Sciatic nerve (tissue), 2 donors: ENCODE measurements at regions not wholly inside any gene's neighbourhood (a gene's known extent, or its start where the extent isn't known, plus 50 kb on each side); places are given as distances from the start of the nearest gene placed in this dataset.

Experiments used
- ATAC-seq: fragments of 200-7000 bp; cut with Tn5 transposase; one replicate; pipeline ENCODE4 v1.9.1; 2020; ENCODE audit warnings: mild to moderate bottlenecking, moderate library complexity
- DNase-seq: peaks from one replicate; pipeline ENCODE4 v3.0.0-alpha.2; 2020; ENCODE audit warnings: low spot score
- intact Hi-C: fragments of 100-400 bp; cut with DNase I; formaldehyde crosslinking; loops from one replicate; pipeline ENCODE4 v1.14.2; 2022
- donor health status: DM: no; HTN: no; CAD: no.
- donor health status: DM: no; HTN: no; CAD: no.

DNA sequence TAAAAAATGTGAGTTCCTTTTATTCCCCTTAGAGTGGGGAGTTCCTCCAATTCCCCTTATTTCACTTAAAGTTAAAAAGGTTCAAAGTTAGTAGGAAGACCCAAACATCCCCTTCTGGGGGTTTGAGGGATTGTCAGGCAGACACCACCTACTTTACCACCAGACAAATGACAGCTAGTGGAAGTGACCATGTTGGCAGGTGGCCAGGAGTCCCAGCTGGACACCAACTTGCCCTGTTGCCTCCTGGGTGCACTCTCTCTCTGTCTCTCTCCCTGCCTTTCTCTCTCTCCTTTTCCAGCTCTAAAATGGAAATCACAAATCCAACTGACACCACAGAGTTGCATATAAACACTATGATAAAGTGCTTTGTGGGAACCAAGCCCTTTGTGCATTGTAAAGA lies 307.7 kb upstream of the TLE4 start:
- ATAC-seq: no peak
- no peak for DNase-seq
- intact Hi-C loops: no loop called here

DNA sequence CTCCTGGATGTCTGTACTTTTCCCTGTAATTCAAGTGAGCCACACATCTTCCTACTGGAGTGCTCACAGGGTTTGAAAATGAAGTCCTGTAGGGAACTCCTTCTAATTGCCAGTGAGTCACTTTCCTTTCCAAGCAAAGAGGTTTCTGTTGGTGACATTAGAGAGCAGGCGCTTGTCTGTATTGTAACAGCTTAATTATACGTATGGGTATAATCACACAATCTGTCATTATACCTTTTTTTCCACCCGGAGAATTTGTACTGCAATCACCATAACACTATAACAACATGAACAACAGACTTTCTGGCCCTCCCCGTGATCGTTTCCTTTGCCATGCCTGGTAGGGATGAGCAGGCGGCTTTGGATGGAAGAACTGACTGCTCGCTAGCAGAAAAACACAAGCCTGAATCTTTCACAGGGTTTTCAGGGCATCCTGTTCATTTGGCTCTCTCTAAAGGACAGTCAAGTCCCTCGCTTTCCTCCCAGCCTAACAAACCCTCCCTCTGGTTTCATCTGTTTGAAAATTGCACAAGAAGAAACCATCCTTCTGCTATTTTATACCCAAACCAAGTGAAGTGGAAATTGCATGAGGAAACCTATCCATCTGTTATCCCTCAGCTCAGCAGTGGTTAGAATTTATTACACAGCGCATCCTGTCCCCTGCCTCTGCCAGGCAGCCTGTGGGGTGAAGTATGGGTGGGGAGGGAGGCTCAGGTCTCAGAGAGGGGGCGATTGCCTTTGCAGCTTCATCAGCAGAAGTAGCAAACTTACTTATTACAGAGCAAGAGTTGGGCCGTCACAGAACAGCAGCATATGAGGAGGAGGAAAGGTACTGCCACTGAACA lies 307.0 kb upstream of the TLE4 start:
- intact Hi-C loops: no loop called here
- no peak for DNase-seq
- ATAC-seq: no peak

DNA sequence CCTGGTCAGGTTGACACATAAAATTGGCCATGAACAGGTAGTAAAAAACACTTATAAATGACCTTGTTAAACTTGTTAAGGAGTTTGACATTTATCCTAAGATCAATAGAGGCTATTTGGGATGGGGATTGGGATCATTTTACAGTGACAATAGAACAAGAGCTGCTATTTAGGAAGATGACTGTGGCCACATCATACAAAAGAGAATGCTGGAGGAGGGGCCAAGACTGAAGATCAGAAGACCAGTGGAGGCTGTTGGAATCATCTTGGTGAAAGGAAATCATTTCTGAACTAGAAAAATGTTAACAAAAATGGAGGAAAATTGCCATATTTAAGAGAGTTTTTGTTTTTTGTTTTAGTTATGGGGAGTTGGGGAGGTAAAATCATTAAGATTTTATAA lies 304.8 kb upstream of the TLE4 start:
- DNase-seq: no peak
- ATAC-seq: no peak
- intact Hi-C loops: no loop called here

DNA sequence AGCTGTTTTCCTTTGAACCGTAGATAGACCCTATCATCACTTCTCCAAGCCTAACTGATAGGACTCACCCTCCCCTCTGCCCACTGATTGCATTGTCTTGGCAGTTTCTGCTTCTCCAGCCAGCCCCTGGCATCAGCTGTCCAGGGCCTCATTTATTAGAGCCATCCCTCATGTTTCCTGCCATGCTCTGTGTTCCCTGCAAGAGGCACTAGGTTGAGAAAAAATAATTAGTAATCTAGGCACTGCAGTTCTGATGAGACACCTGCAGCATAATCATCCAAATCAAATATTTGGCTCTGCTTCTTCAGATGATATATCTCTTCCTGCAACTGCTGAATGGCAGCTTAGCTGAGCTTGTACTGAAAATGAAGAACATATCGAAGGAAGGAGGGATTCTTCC lies 303.0 kb upstream of the TLE4 start:
- intact Hi-C loops: no loop called here
- DNase-seq: no peak
- no peak for ATAC-seq

DNA sequence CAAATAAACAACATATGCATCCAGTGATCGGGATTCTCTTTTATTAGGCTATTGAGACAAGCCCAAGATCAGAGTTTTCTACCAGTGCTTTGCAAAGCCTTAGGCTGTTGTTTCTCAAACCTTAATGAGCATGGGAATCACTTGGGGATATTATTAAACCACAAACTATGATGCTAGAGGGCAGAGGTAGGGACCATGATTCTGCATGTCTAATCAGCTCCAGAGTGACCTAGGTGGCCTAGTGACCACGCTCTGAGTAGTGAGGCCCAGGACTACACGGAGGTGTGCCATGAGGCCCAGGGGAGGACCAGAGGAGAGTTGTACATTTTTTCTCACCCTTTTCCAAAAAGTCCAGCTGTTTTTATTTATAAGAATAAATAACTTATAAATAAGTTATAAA lies 298.5 kb upstream of the TLE4 start:
- no peak for DNase-seq
- ATAC-seq: no peak
- intact Hi-C loops: no loop called here

DNA sequence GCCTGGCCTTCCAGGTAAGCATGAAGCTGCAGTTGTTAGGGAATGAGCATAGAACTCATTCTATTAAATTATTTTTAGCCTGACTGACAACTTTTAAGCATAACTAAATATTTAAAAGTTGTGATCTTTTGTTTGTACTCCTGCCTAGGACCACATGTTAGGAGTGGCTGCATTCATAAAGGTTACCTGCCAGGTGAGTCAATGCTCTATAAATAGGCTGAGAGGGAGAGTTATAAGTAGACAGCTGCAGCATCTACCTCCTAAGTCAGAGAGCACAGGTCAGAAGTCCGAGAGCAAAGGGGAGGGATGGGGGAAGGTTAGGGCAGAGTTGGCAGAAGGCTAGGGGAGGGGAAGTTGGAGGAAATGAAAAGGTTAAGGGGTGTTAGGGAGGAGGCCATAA lies 292.4 kb upstream of the TLE4 start:
- intact Hi-C loops: no loop called here

GRCh38 chr9:79280691-79281090 lies 291.1 kb upstream of the TLE4 start:
- ATAC-seq (no peak), DNase-seq (no peak)
- intact Hi-C loops: no loop called here

More for the DNA sequence above, 292.4 kb upstream of the TLE4 start:
- DNase-seq (no peak), ATAC-seq (no peak)

DNA sequence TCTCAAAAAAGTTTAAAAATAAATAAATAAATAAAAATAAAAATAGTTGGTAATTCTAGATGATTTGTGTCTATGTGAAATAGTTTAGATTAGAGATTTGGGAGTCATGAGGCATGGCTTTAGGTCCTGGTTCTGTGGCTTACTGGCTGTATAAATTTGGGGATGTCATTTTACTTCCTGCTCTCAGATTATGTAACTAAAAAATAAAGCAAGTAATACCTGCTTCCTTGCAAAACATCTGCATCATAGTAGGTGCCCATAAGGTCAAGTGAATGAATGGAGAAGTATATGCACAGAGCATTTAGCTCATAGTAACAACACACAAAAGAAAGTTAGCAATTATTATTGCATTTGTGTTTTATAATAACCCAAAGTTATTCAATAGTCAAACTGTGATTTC lies 287.7 kb upstream of the TLE4 start:
- no peak for ATAC-seq
- no peak for DNase-seq
- intact Hi-C loops: no loop called here

- ATAC-seq (no peak), DNase-seq (no peak)
- intact Hi-C loops: no loop called here
Measured at GRCh38 chr9:79286992-79287707, 284.6 kb upstream of the TLE4 start.

DNA sequence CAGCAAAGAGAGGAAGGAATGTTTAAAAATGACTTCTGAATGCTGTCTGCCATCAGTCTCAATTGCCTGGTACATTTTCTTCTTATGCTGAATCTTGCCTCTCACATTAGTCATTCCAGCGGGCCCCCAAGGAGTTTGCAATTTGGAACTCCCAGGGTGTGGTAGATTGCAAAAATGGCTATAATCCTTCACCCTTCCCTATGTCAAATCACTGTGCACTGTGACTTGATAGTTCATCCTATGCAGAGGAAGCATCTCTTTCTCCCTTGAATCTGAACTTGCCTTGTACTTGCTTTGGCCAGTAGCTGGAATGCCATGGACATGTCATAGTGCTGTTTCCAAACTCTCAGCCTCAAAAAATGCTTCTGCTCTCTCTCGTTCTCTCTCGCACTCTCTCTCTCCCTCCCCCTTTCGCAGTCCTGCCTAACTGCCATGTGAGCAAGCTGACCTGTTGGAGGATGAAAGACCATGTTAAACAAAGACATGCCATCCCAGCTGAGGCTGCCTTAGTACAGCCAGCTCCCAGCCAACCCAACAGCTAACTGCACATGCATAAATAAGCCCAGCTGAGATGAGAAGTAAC lies 284.0 kb upstream of the TLE4 start:
- no peak for DNase-seq
- intact Hi-C loops: no loop called here
- ATAC-seq: no peak

DNA sequence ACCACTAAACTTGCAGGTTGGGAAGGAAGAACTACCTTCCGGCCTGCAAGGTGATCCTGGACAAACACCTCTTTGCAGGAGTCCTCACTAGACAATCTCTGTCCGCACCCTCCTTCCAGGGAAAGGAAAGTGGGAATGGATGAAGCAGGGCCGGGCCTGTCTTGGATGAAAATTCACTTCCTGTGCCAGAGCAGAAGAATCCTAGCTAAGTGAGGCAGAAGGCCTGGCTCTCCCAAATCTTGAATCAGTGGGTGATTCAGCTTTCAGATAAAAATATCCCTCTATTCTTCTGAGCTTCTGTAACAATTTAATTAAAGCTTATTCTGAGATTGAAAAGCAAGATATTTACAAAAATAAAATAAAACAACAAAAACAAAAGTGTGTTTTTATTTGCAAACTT lies 281.9 kb upstream of the TLE4 start:
- ATAC-seq (no peak), DNase-seq (no peak)
- intact Hi-C loops: no loop called here

DNA sequence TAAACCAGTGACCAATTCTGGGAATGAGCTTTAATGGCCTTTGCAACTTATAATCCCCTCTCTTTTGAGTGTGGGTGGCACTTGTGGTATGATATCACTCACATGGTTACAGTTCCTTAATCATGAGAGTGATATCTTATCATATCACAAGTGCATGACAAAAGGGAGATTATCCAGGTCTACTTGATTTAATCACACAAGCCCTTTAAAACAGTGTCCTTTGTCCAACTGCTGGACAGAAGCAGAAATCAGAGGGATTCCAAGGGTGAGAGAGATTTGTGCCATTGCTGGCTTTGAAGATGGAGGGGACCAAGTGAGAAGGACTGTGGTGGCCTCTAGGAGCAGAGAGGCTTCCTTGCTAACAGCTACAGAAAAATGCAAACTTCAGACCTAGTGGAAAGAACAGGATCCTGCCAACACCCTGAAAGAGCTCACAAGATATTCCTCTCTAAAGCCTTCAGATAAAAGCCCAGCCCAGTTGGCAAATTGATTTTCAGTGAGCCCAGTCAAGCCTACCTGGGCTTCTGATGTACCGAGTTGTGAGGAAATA lies 279.0 kb upstream of the TLE4 start:
- no peak for DNase-seq
- intact Hi-C loops: no loop called here
- ATAC-seq: no peak

DNA sequence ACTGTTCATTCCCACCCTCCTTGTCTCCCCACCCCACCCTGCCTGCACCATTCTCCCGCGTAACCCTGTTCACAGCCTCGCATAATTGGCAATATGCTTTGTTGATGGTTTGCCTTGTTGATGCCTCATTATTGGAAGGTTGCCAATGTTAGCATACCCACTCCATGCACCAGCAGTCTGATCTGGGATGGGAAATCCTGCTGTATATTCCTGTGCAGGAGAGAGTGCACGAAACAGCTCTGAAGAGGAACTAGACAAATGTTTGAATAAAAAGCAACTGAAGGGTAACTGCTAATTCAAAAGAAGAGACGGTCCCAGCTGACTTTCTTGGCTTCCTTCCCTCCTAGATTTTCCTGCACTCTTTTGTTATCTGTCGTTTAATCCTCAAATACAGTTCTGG lies 271.7 kb upstream of the TLE4 start:
- no peak for ATAC-seq
- intact Hi-C loops: no loop called here
- no peak for DNase-seq

DNA sequence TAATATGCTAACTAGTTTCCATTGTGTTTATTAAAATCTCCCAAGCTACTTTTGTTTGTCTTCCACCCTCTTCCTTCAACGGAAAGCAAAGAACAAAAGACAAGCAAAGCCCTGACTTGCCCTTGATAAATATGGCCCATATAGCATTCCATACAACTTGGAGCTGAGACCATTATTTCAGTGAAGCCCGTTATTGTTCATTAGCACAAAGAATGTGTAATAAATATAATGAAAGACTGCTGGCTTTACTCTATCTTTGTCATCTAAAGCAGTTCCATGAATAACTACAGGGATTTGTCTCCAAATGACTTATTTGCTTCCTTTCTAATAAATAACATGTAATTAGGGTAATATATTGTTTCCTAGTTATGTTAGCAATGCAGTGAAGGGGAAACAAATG lies 270.7 kb upstream of the TLE4 start:
- DNase-seq: no peak
- intact Hi-C loops: no loop called here
- ATAC-seq: no peak

GRCh38 chr9:79301551-79302391 lies 270.0 kb upstream of the TLE4 start:
- intact Hi-C loops: no loop called here
- no peak for ATAC-seq
- DNase-seq: no peak

- intact Hi-C loops: no loop called here
Measured at GRCh38 chr9:79302569-79302968, 269.2 kb upstream of the TLE4 start.

GRCh38 chr9:79308012-79308411 lies 263.8 kb upstream of the TLE4 start:
- no peak for DNase-seq
- intact Hi-C loops: no loop called here
- ATAC-seq: no peak

More at GRCh38 chr9:79302569-79302968, 269.2 kb upstream of the TLE4 start:
- no peak for DNase-seq
- ATAC-seq: no peak

GRCh38 chr9:79312686-79313421 lies 258.9 kb upstream of the TLE4 start:
- no peak for DNase-seq
- intact Hi-C loops: no loop called here
- no peak for ATAC-seq

DNA sequence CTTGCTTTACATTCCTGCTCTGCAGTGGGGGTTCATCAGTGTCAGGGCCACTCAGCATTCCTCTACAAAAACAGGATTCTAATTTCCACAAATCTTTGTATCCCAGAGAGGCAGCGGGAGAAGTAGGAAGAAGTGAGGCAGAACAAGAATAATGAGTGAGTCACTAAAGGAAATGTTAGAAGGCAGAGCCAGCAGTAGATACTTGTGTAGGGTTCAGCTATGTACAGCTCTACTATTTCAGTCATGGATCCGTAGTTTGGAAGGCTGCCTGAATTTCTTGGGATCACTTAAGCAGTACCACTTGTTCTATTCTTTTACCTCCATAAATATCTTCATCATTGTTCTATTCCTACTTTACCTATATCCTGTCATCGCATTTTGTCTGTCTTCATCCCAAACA lies 246.3 kb upstream of the TLE4 start:
- ATAC-seq (no peak), DNase-seq (no peak)
- intact Hi-C loops: no loop called here
